ENCODE measurements at regions not wholly inside any gene's neighbourhood (a gene's known extent, or its start where the extent isn't known, plus 50 kb on each side); places are given as distances from the start of the nearest gene placed in this dataset.

GRCh38 chr1:219744652-219745469 lies 132.0 kb upstream of the ZC3H11B start:
- Histone ChIP-seq H3K4me3 (ENCODE audit: low read depth, low read length, poor library complexity, severe bottlenecking) (no peak overlapping the region), H3K27me3 (ENCODE audit: insufficient read depth, low read length) (no peaks in the 10 kb centered on the region), H3K36me3 (ENCODE audit: insufficient read depth, low read length) (no peaks in the 10 kb centered on the region), H3K79me2 (ENCODE audit: insufficient read depth, low read length) (no peaks in the 10 kb centered on the region), H3K9me2 (ENCODE audit: low read depth, low read length) (no peaks in the 10 kb centered on the region), H3F3A (ENCODE audit: insufficient read depth, low read length) (no peaks in the 10 kb centered on the region), H3K4me2 (ENCODE audit: low read length) (no peak overlapping the region), H3K9ac (ENCODE audit: low read length) (no peak overlapping the region), H2AFZ (ENCODE audit: low read length) (no peak overlapping the region), H3K9me3 (ENCODE audit: low read length) (no peaks in the 10 kb centered on the region), H3K4me1 (ENCODE audit: insufficient read depth, low read length, severe bottlenecking) (no peaks in the 10 kb centered on the region), H4K20me1 (ENCODE audit: insufficient read depth, low read length) (no peaks in the 10 kb centered on the region), H3K27ac (ENCODE audit: low read depth, low read length, poor library complexity, severe bottlenecking) (no peak overlapping the region)
- TF ChIP-seq EZH2 (IDR thresholded peaks at IDR 0.05; ENCODE audit: borderline replicate concordance, low read length) (no peak), CTCF (IDR thresholded peaks at IDR 0.05; ENCODE audit: low read length) (no peak)

GRCh38 chr1:219741011-219741970 lies 128.4 kb upstream of the ZC3H11B start:
- H3K4me1 ChIP-seq (ENCODE audit: insufficient read depth, low read length, severe bottlenecking) = no peaks in the 10 kb centered on the region

More at GRCh38 chr1:219741011-219741970, 128.4 kb upstream of the ZC3H11B start:
- H3K9me2 ChIP-seq (ENCODE audit: low read depth, low read length) = no peaks in the 10 kb centered on the region
- no peaks in the 10 kb centered on the region for H3K36me3 ChIP-seq (ENCODE audit: insufficient read depth, low read length)
- TF ChIP-seq CTCF (IDR thresholded peaks at IDR 0.05; ENCODE audit: low read length) (no peak), EZH2 (IDR thresholded peaks at IDR 0.05; ENCODE audit: borderline replicate concordance, low read length) (no peak)
- H3K4me2 ChIP-seq (ENCODE audit: low read length) = no peak overlapping the region
- H2AFZ ChIP-seq (ENCODE audit: low read length) = no peak overlapping the region
- no peaks in the 10 kb centered on the region for H3K27me3 ChIP-seq (ENCODE audit: insufficient read depth, low read length)
- no peak overlapping the region for H3K27ac ChIP-seq (ENCODE audit: low read depth, low read length, poor library complexity, severe bottlenecking)
- H4K20me1 ChIP-seq (ENCODE audit: insufficient read depth, low read length) = no peaks in the 10 kb centered on the region
- no peak overlapping the region for H3K4me3 ChIP-seq (ENCODE audit: low read depth, low read length, poor library complexity, severe bottlenecking)
- H3K9me3 ChIP-seq (ENCODE audit: low read length) = no peaks in the 10 kb centered on the region
- no peaks in the 10 kb centered on the region for H3F3A ChIP-seq (ENCODE audit: insufficient read depth, low read length)
- H3K79me2 ChIP-seq (ENCODE audit: insufficient read depth, low read length) = no peaks in the 10 kb centered on the region
- H3K9ac ChIP-seq (ENCODE audit: low read length) = no peak overlapping the region

All from OCI-LY1 (cell line).